Stimulated activated CD8-positive, alpha-beta memory T cell treated with anti-CD3 and anti-CD28 coated beads, Interleukin-12 subunit alpha, Interleukin-12 subunit beta, amount 100 ng/mL, for 1 hour (primary cell): ENCODE measurements at regions not wholly inside any gene's neighbourhood (a gene's known extent, or its start where the extent isn't known, plus 50 kb on each side); places are given as distances from the start of the nearest gene placed in this dataset.

Experiments used
- DNase-seq: peaks from one replicate; pipeline ENCODE4 v3.0.0-alpha.2; 2020; ENCODE audit warnings: low read depth

DNA sequence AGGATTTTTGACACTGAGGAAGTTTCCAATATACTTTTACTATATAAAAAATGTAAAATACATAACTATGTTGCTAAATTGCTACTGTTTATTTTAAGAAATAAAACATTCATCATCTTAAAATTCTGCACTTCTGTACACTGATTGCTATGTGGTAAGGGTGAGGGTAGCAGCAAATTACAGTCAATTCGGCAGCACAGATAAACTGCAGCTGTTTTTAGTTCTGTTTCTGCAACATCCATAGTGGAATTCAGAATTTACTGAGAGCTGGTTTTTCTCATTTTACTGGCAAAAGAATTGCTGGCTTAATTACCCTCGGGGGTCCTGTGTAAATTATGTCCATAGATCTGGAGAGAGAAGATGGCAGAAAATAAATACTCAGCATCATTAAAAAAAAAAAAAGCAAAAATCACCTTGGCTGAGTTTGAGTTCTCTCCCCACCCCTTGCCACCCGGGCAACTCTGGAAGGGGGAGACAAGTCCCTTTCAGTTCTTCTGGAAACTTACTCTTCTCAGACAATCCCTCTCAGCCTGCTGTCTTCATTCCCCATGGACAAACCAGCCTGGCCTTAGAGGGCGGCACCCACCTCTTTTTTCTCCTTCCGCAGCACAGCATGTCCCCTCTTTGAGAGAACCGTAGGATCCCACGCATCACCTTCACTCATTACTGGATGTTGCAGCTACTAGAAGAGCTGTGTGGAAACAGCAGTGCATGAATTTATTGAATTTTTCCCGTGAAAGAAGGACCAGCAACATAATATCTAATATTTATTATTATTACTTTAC, 501.1 kb upstream of the CELF2 start:
- no peak for DNase-seq

DNA sequence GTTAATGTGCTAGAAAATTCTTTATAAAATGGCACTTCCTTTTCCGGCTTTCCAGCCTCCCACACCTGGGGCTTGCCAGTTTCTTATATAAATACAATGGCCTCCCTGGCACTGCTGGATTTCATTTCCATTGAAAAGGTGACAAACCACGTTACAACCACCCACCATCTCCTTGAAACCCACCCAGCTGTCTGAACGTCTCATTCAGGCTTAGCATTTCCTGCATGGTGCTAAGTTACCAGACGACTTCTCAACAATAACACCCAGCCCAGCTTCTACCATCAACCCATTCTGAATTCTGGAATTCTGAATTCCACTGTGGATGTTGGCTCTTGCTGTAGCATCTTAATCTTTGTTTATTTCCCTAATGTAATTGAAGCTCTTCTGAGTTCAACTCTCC, 499.8 kb upstream of the CELF2 start:
- DNase-seq: no peak

DNA sequence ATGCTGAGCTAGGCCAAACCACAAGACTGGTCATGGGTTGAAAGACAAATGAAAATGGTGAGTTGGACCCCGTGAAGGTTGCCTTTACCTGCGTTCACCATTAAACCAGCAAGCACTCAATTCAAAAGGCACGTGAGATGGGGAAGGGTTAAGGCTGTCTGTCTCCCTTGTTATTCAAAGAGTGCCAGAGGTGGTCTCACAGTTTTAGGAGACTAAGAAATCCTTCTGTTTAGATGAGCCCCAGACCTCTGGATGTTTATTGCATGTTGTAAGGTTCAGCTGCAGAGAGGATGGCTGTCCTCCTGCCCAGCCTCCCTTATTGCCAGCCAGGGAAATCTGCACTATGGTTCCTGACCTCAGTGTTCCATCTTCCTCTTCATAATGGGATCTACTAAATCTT, 498.0 kb upstream of the CELF2 start:
- no peak for DNase-seq

DNA sequence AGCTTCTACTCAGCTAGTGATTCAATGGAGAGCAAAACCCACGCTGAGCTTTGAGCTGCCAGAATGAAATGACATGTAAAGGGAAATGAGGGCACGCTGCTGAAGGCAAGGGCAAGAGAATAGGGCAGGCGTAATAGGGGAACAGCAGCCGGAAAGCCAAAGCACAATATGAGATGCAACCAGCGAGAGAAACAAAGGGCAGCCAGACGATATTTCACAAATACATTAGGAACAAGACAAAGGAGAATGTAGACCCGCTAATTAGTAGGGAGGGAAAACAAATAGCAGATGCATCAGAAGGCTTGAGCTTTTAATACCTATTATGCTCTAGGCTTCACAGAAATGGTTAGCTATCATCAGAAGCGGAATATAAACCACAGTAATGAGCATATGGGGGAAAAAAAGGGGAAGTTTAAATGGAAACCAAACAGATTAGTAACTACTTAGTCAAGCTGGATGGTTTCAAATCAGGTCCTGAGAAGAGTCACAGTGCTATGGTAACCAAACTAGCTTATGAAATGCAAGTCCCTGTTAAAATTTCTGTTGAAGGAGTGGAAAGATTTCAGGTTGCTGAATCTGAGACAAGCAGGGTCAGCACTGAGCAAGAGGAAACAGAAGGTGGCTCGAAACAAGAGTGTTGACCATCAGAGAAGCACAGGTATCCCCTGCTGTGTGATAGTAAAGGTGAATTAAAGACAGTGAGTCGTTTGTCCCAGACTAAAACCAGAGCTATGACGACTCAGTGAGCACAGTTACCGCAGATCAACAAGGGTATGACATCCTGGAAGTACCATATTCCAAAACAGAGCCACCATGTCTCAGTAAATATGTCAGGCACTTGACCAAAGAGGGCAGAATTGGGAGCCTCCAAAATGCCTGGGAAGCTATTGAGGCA, 496.9 kb upstream of the CELF2 start:
- DNase-seq: no peak

DNA sequence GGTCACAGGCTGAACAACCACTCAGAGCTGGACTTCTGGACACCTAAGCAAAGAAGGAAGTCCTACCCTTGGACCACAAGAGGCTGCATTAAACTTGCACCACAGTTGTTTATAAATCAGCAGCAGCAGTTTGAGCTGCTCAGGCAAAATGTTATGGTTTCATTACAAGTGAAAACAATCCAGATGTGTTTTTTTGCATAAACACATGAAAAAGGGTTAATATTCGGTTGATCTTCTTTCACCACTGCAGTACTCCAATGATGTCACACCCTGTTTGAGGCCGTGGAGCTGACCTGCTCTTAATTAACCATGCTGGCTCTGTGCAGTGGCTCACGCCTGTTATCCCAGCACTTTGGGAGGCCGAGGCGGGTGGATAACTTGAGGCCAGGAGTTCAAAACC, 490.8 kb upstream of the CELF2 start:
- no peak for DNase-seq

DNA sequence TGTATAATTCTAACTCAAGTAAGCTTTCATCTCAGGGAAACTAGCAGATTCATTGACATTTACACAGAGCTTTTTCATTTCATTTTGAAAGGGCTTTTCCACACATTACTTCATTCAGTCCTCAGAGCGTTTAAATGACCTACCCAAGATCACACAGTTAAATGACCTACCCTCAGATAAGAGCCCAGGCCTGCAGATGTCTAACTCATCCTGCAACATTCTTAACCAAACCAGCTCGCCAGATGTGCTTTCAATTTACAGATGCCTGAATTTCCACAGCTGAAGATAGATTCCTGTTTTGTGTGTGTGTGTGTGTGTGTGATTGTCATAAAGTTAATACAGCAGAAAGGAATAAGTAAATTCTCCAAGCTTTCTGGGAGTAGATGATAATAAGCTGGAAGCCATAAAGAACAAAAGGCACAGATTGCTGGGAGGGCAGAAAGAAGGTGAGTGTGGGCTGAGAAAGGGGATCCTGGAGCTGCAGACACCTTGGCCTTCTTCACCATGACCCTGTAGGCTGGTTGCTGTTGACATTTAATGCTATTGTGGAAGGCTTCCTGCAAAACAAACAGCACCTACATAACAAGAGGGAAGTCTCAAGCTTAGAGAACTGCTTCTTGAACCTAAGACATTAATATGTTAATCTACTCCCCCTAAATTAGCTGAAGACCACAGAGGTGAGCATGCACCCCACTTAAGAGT, 489.7 kb upstream of the CELF2 start:
- DNase-seq: no peak

DNA sequence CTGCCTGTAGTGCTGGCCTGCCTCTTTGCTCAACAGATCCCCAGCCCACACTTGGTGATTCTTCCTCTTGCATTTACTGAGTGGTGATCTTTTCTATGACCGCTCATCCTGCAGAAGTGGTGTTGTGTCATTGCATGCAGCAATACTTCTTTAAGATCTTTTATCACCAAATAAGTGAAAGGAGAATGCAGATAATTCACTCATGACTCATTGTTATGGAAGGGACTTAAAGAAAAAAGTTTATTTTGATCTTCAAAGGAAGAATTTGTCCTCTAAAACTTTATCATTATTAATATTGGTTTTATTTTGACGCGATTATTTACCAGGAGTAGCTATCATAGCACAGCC, 489.1 kb upstream of the CELF2 start:
- DNase-seq: no peak

DNA sequence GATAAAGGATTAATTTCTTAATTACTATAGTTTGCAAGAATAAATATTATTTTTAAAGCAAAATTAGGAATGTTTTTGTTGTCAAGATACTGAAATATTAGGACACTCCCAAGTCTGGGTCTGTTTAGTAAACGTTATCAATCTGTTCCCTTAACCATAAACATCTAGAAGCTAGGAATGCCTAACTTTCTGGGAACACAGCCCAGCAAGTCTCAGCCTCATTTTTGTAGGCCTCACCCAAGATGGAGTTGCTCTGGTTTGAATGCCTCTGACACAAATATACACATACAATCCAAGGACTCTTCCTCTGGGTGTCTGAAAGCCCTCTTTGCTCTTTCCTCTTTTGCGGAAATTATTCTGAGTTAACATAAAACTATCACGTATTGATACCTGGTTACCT, 487.4 kb upstream of the CELF2 start:
- DNase-seq: no peak

DNA sequence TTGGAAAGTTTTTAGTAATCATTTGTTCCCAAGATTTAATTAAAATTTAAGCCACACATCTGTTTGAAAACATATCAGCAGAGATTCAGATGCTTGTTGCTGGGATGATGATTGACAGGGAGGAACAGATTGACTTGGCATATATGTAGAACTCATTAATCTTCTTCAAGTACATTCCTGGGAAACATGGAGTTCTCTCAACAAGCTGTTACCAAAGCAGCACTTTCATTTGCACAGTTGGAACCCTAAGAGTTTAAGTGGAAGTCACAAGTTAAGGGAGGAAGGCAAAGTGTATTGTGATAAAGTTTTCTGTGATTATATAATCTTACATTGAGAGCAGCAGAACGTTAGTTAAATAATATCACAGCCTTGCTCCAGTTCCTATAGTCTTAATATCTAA, 485.4 kb upstream of the CELF2 start:
- DNase-seq: no peak

DNA sequence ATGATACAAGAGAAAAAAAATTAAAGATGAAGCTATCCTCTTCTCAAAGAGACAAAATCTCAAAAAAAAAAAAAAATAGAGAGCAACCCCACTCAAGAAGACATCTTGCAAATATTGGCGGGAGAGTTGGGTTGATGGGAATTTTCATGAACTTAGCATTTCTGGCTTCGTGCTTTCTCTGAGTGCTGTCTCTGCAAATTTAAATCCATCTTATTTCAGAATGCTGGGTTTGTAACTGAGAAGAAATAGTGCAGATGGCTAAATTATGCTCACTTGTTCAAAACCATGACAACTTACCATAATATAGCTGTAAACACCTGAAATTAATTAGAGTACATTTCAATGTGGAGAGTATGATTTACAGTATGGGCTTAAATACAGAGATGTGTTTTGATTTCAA, 484.8 kb upstream of the CELF2 start:
- DNase-seq: no peak

DNA sequence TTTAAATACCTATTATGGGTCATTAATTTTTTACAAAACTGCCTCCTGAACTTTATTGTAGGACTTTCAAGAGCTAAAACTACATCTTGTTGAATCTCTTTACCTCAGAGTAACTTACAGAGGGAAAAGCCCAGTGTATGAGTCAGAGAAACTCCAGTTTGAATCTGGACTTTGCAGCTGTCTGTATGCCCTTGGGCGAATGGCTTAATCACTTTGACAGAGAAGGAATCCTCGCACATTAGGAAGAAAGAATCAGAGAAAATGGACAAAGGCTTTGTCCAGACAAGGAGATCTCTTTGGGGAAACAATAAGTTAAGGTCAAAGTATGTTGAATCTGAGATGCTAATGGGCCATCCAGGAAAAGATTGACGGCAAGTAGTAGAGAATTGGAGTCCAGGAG, 484.2 kb upstream of the CELF2 start:
- DNase-seq: no peak

DNA sequence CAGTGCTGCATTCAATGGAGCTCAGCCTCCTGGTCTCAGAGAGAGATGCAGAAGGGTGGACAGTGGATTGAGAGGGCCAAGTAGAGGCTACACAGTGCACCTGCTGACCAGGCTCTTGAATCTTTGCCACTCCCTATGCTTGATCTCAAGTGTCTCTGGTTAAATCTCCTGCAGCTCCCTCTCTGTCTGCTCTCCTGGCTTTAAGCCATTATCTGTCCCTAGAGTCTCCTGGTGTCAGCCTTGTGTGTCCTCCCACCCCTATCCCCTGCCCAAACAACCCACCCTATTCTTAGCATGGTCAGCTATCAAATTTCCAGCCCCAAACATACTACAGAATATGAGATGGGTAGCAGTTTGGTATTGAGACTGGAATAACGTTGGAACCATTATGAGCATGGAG, 479.3 kb upstream of the CELF2 start:
- DNase-seq: no peak

DNA sequence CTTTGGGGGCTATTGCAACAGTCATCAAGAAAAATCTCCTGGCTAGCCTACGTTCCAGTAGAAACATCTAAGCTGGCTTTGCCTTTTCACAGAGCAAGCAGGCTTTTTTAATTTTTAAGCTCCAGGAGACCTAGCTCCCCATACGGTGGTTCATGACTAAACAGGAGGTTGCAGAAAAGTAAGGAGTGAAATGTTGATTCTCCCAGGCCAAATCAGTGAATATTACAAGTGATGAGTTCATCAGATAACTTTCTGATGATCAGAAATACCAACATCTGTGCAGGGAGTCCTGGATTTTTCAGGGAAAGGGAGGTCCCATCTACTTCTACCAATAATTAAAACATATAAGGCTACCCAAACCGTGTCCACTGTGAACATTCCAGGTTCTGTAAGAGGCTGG, 477.3 kb upstream of the CELF2 start:
- no peak for DNase-seq

DNA sequence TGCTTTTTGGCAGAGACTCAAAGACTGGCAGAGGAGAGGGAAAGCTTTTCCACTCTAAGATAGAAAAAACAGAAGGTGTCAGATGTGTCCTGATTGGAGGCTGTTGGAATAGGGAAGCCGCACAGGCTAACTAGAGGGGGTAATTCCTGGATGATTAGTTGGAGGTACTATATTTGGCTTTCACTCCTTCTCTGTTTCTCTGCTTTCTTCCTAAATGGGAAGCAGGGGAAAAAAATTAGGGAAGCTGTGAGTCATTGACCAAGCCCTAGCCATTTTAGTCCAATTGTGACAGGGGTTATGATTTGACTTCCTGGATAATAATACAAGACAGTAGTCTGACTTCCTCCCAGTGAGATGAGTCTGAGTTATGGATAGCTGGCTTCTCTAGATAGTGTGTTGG, 475.2 kb upstream of the CELF2 start:
- no peak for DNase-seq

DNA sequence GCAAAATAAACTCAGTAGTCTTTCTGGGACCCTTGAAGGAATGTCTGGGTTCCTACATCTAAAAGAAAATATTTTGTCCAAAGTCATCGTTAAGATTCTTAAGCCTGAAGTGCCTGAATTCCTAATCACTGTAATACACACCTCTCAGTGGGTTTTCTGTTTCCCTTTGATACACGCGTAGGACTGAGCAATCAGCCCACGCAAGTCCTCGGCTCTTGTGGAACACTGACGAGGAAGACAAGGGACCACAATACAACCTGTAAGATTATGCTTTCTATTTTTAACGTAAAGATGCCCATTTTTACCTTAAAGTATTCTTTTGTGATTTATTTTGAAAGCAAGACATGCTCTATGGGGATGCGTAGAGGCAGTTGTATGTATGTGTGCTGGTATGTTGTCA, 472.8 kb upstream of the CELF2 start:
- no peak for DNase-seq

DNA sequence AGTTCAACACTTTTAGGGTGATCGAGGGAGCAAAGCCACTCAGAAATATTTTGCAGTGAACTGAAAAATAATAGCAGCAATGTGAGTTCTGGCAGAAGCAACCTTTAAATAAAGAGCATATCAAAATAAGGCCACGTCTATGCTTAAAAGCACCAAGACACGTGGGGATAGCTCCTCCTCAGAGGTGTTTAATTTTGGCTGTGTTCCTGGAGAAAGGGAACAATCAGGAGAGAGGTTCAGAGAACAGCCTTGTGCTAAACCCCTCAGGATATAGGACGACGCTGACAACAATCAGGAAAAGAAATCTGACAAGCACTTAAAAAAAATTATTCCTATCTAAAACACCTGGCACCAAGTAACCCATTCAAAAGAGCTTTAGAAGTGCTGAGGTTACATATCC, 471.9 kb upstream of the CELF2 start:
- no peak for DNase-seq

DNA sequence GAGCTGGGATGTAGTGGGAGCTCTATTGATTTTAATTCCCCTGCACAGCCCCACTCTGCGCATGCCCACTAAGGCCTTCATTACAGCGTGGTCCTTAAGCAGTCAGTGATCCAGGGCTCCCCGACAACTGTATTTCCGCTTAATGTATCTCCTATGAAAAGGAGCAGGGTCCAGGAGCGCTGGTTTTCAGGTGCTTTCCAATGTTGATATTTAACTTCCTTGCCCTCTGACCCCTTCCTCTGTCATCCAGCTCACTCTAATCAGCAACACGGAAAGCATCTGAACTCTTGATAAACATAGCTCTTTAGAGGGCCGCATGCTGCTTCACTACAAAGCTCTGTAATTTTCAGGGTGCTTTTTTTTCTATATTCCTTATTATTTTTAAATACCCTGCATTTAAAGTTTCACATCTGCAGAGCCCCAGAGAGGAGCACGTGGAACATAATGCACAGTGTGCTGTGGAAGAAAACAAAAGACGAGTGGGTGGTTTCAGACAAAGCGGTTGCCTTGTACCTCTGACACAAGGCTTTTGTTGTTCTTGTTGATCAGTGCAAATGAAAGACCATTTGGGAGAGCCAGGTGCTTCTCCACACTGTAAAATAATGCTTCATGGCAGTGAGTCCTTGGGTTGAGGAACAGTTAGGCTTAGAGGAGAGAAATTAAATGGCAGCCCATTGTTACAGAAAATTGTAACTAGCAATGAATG, 465.9 kb upstream of the CELF2 start:
- no peak for DNase-seq

DNA sequence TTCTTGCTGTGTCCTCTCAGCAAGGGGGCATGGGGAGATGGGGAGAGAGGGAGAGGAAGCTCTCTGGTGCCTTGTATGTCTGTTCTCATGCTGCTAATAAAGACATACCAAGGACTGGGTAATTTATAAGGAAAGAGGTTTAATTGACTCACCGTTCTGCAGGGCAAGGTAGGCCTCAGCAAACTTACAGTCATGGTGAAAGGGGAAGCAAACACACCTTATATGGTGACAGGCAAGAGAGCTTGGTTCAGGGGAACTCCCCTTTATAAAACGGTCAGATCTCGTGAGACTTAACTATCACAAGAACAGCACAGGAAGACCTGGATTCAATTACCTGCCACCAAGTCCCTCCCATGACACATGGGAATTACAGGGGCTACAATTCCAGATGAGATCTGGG, 464.7 kb upstream of the CELF2 start:
- DNase-seq: no peak

DNA sequence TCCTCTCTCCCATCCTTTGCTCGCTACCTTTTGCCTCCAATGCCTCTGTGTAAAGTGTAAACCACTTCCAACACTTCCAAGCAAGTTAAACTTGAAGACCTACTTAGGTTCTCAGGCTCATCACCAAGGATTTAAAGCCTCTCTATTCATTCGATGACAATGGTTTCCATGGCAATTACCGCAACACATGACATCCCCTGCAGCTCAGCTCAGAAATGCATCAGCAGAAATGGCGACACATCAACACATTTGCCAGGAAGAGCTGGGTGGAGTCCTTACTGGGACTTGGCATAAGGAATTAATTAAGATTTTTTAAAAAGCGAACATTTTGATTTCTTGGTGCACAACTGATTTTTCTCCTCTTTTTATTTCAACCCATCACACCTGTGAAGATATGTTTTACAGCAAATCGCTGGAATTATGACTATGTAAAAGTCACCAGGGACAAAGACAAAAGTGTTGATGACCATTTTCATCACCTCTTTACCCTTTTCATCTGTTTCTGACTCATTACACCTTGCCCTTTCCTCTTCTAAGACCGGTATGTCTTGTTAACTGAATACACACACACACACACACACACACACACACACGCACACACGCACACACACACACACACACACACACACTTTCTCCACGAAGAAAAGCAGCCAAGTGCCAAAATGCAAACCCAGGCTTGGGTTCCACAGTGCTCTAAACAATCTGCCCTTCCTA, 453.4 kb upstream of the CELF2 start:
- no peak for DNase-seq

DNA sequence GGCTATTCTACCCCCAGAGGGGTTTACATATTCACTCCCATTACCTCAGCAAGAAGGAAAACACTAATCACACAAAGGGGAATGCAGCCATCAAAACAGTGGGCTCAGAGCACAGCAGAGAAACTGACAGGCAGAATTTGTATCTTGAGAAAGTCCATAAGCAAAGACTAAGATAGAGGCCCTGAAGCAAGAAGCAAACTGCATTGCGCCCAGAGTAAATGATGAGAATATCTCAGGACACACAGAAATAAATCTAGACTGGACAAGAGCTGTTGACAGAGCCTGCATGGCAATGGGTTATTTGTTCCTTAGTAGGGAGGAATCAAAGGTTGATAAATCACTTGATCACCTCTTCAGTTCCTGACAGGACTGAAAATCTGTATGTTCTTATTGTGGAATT, 440.7 kb upstream of the CELF2 start:
- no peak for DNase-seq

DNA sequence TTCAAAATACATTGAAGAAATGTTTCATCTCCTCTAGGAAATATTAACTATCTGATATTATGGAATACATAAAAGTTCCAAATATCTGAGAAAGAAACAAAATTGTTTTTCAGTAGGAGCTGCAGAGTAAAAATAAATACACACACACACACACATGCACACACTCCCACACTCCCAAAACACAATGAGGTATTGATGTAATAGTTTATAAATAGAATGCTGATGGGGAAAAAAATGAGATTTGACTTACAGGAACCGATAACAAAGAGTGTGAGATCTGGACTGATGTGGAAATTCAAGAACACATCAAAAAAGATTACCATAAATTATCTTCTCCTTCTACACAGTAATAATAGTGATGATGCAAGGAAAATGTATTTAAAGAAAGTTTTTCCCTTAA, 438.0 kb upstream of the CELF2 start:
- no peak for DNase-seq

DNA sequence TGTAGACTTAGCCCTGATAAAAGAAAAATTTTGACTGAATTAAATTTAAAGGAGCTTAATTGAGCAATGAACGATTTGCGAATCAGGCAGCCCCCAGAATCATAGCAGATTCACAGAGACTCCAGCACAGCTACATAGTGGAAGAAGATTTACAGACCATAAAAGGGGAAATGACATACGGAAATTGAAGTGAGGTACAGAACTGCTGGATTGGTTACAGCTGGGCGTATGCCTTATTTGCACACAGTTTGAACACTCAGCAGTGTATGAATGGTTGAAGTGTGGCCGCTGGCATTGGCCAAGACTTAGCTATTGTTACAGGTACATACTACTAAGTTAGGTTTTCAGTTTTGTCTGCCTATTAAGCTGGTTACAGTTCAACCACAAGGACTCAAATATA, 433.5 kb upstream of the CELF2 start:
- no peak for DNase-seq
